PFSK-1 (cell line): ENCODE measurements at regions not wholly inside any gene's neighbourhood (a gene's known extent, or its start where the extent isn't known, plus 50 kb on each side); places are given as distances from the start of the nearest gene placed in this dataset.

Experiments used
- FOXP2 ChIP-seq: optimal IDR thresholded peaks from 2 replicates; pipeline ENCODE3; 2011; ENCODE audit warnings: borderline replicate concordance, control low read depth, inconsistent platforms; ENCODE audit not compliant: insufficient read depth; ENCODE audit errors: extremely low read length, extremely low read depth
- POLR2AphosphoS5 ChIP-seq: IDR thresholded peaks from 2 replicates; pipeline ENCODE4 v1.6.1; 2012; ENCODE audit warnings: low read depth, mild to moderate bottlenecking, control low read depth, low read length, moderate library complexity
- REST ChIP-seq, 2 experiments: IDR thresholded peaks; 2 replicates each; pipeline versions ENCODE4 v1.6.1 to v1.8.0; 2011 to 2012; ENCODE audit warnings: low read depth in 2 of 2, low read length in 2 of 2, control low read depth in 1 of 2, inconsistent platforms in 1 of 2, mild to moderate bottlenecking in 1 of 2, moderate library complexity in 1 of 2; ENCODE audit not compliant: insufficient read depth in 1 of 2
- SIN3A ChIP-seq: IDR thresholded peaks from 2 replicates; pipeline ENCODE4 v1.6.1; 2012; ENCODE audit warnings: mild to moderate bottlenecking, low read length, moderate library complexity, borderline replicate concordance; ENCODE audit not compliant: insufficient read depth
- TAF1 ChIP-seq: IDR thresholded peaks from 2 replicates; pipeline ENCODE4 v1.6.1; 2012; ENCODE audit warnings: low read length, control low read depth, borderline replicate concordance; ENCODE audit not compliant: insufficient read depth

DNA sequence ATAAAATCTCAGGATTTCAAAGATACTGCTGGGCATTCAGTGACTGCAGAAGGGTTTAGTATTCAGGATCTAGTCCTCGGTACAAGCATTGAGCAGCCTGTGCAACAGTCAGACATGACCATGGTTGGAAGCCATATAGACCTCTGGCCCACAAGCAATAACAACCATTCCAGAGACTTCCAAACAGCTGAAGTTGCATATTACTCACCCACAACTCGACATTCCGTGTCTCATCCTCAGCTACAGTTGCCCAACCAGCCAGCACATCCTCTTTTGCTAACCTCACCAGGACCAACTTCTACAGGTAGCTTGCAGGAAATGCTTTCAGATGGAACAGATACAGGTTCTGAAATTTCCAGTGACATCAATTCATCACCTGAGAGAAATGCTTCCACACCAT is 156.8 kb downstream of the C11orf91 start:
- no peak for TF ChIP-seq SIN3A
- TF ChIP-seq TAF1: no peak
- TF ChIP-seq POLR2AphosphoS5: no peak
- no peak for TF ChIP-seq REST (IDR thresholded peaks at IDR 0.05; ENCODE audit: insufficient read depth in 1 of 2, low read depth in 2 of 2, low read length in 2 of 2)
- TF ChIP-seq FOXP2: no peak

DNA sequence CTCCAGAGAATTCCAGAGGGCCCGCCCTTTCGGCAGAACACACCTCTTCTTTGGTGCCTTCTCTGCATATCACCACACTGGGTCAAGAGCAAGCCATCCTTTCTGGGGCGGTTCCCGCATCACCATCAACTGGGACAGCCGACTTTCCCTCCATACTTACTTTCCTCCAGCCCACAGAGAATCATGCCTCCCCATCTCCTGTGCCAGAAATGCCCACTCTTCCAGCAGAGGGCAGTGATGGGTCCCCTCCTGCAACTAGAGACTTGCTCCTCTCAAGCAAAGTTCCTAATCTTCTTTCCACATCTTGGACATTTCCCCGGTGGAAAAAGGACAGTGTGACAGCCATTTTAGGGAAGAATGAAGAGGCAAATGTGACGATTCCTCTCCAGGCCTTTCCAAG is 157.7 kb downstream of the C11orf91 start:
- peak in 1 of 2 experiments; percentile 51; a peak in 1 of 4 replicates for TF ChIP-seq REST (IDR thresholded peaks at IDR 0.05; ENCODE audit: insufficient read depth in 1 of 2, low read depth in 2 of 2, low read length in 2 of 2)
- TF ChIP-seq SIN3A: no peak
- TF ChIP-seq FOXP2: no peak

DNA sequence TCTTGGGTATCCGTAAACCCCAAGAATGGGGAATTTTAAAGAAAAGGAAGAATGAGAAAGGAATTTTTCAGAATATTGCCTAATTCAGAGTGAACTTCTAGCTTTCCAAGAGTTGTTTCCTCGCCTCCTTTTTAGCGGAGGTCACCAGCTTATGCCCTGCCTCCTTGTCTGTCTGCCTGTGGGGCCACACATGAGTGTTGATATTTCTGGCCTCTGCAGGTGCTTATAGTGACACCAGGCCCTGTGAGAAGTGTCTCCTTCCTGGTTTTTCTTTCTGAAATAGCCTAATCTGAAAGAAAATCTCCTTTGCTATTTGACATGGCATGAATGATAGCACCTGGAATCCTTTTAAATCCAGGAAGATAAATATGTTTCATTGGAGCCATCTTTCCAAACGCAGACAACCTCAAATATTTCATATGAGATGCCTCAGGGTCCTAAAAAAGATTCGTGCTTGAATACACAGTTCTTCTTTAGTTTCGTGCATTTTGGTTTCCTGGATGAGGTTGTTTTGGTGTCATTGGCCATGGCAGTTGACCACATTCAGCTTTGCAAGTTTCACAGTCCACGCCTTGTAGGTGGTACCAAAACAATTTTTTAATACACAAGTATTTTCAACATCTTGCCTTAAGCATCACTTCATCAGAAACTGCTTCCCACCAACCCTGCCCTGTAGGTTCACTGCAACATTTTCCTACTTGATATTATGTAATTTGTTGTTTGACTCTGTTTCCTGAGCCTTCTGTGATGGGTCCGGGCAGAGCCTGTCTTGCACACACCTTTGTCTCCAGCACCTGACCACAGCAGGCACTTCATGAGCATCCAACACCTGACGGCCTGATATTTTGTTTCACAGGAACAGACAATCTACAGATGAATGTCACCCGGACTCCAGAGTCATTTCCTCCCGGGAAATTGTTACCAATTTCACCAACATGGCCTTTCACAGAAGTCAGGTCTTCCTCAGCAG is 159.4 kb downstream of the C11orf91 start:
- TF ChIP-seq FOXP2 (no peak), POLR2AphosphoS5 (no peak), SIN3A (no peak), TAF1 (no peak), REST (IDR thresholded peaks at IDR 0.05; ENCODE audit: insufficient read depth in 1 of 2, low read depth in 2 of 2, low read length in 2 of 2) (no peak)

GRCh38 chr11:33540427-33540826 is 160.2 kb downstream of the C11orf91 start:
- TF ChIP-seq REST (IDR thresholded peaks at IDR 0.05; ENCODE audit: insufficient read depth in 1 of 2, low read depth in 2 of 2, low read length in 2 of 2) (no peak), POLR2AphosphoS5 (no peak), TAF1 (no peak), FOXP2 (no peak), SIN3A (no peak)
